Renal cortex interstitium (tissue), 11 donors: ENCODE measurements at regions not wholly inside any gene's neighbourhood (a gene's known extent, or its start where the extent isn't known, plus 50 kb on each side); places are given as distances from the start of the nearest gene placed in this dataset.

Source experiments
- DNase-seq, 11 donors: peaks; one replicate each; pipeline ENCODE4 v3.0.0-alpha.2; 2013; ENCODE audit warnings: low read depth in 9 of 11, low spot score in 4 of 11; ENCODE audit errors: extremely low read depth in 1 of 11

DNA sequence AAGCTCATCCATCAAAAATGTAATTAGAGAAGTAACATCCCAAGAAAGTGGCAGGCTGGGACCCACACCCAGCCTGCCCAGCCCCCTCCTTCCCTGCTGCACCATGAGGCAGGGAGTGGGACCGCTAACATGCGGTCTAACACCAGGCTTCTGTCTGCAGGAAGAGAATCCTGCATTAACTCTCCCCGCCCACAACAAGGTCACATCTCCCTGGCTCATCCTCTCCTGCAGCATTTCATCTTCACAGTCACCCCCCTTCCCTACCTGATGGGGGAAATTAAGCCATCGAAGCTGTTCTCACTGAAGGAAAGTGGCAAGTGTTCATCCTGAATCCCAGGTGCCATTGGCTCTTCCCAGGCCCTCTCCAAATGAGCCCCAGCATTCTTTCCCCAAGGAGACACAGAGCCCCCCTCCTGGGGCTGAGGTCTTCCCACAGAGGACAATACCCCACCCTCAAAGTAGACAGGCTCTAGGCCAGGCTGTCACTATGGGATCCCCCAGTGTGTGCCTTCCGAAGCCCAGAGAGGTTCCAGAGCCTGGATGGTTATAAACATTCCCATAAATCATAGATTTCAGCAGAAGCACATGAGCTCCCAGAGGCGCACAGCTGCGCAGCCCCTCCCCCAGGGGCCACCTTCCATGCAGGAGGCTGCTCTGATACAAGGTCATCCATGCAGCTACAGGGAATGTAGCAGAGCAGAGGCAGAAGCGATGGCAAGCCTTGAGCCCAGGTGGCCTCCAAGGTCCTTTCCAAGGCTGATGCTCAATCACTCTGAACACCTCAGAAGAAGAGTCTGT, 148.0 kb downstream of the OAT start:
- DNase-seq: no peak

DNA sequence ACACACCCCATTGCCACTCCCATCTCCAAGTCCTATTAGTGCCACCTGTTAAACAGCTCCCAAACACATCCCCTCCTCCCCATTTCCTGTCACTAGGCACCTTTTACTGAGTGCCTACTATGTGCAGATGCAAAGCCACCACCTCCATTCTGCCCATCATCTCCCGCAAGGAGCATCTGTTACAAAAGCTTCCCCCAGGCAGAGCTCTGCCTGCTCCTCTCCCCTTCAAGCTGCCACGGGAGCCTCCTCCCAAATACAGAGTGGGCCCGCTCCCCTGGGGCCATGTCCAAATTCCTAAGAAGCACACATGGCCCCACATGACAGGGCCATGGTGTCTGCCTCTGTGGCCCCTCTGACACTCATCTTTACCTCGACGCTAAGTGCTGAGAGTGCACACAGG, 149.7 kb downstream of the OAT start:
- no peak for DNase-seq

DNA sequence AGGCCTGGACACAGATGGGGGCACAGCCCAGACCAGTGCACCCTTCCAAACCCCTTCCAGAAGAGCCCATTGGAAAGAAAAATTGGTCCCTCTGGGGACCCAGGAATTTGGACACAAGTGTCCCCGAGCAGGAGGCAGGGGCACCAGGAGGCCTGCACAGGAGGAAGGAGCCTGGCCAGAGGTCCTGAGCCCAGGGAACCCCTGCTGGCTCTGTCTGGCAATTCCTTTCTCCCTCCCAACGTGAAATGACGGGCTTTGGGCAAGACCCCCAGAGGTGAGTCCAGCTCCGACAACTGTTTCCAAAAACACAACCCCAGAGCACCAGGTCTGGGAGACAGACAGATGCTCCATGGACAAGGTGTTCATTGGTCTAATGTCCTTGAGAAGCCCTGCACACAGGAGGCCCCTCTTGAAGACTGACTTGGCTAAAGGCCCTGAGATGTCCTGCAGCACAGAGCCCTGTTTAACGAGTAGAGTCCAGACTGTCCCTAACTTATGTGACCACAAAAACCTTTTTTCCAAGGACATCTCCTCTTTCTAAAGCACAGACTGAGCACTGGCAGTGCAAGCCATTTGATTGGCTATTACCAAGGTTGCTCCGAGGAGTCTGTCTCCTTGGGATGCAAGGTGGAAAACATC, 150.7 kb downstream of the OAT start:
- DNase-seq: no peak

DNA sequence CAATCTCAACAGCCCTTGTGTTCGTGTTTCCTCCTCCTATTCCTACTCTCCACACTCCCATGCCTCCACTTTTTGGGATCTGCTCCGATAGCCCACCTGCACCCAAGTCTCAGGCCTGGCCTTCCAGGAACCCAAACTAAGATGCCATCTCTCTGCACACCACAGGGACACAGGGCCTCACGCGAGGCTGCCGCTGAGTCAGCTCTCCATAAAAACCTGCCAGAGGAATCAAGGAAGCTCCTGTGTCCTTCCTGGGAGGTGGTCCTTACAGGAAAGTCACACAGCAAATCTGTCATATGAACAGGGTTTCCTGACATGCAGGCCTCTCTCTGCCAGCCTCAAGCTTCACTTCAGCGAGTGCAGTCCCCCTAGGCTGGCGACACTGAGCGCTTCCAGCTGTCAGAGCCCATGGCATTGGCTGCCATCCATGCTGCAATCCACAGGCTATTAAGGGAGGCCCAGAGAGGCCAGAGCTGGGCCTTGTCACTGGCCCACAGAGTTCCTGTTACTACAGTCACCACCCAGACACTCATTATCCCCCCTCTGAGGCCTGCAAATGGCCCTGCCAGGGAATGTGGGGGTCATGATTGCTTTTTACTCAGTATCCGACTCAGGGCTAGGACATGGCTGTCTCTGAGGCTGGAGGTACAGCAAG, 151.4 kb downstream of the OAT start:
- no peak for DNase-seq

DNA sequence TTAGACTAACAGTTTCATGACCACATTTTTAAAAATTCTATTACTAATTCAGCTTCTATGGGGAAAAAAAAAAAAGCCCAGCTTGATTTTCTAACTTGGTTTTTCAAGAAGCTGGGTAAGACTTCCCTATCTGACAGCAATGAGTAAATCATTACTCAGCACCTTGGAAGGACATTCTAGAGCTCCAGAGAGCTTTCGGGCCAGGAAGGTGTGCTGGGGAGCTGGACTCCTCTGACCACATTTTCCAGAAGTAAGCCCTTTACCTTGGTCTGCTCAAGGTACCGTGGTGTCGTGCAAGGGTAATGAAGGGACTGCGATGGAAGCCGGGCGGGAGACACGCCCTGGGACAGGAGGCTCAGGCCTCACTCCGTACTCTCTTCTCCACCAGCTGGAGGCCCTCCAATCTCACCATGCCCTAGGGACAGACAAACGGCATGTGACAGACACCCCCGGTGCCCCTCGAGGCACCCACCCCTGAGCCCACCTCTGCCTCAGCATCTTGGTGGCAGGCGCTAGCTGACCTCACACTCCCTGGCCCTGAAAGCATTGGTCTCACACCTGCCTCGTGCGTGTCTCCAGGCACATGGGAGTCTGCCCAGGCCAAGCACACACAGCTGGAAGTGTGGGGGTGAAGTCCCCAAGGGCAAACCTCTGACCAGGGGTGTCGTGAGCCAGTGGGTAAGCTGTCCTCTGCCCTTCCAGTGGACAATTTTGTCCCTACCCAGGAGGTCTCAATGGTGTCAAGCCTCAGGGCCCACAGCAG, 152.1 kb downstream of the OAT start:
- no peak for DNase-seq

DNA sequence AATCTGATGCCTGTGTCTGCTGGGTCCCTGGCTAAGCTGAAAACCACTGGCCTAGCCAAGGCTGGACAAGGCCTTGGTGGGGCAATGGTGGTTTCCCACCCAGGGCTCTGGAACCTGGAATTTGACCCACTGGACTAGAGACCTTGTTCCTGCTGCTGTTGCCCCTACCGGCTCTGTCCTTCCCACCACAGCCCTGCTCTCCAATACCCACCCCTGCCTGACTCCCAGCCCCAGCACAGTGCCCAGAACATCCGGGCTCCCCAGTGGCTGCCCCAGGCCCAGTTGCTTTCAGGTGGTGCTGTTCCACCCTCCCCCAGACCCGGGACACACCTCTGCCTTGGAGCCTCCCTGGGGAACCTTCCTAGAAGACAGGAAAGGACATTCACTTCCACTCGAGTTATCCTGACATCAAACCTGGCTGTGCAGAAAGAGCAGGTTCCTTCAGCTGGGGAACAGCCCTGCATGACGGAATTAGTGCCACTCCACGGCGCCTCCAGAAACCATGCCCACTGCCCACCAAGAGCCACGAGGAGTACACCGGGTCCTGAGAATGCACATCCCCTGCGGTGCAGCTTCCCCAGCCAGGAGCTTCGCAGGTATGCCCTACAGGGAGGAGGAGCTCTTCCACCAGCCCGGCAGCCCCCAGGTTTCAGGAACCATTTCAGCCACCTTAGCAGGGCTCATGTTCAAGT, 152.8 kb downstream of the OAT start:
- no peak for DNase-seq

DNA sequence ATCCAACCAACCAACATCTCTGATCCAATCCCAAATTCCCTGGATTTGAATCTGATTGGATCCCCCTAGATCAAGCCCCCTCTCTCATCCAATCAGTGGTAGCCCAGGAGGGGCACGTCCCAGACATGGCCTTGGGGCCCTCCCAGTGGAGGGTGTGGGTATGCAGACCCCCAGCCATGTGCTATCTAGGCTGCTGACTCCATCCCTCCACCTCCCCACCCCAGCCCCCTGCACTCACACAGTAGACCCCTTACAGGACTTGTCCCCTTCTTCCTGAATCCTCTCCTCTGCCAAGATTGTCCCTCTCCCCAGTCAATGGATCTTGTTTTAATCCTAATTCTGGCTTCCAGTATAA, 153.4 kb downstream of the OAT start:
- DNase-seq: no peak

GRCh38 chr10:124264711-124265390, 153.9 kb downstream of the OAT start:
- DNase-seq: no peak

- DNase-seq: no peak
Observed at GRCh38 chr10:124264271-124264670, 154.5 kb downstream of the OAT start.

GRCh38 chr10:124263726-124264125, 155.0 kb downstream of the OAT start:
- DNase-seq: no peak

GRCh38 chr10:124262971-124263370, 155.8 kb downstream of the OAT start:
- DNase-seq: no peak

- DNase-seq: peak in 4 of 11 donors; percentile 15 to 31 (median 22)
Observed at GRCh38 chr10:124262234-124262865, 156.4 kb downstream of the OAT start.

DNA sequence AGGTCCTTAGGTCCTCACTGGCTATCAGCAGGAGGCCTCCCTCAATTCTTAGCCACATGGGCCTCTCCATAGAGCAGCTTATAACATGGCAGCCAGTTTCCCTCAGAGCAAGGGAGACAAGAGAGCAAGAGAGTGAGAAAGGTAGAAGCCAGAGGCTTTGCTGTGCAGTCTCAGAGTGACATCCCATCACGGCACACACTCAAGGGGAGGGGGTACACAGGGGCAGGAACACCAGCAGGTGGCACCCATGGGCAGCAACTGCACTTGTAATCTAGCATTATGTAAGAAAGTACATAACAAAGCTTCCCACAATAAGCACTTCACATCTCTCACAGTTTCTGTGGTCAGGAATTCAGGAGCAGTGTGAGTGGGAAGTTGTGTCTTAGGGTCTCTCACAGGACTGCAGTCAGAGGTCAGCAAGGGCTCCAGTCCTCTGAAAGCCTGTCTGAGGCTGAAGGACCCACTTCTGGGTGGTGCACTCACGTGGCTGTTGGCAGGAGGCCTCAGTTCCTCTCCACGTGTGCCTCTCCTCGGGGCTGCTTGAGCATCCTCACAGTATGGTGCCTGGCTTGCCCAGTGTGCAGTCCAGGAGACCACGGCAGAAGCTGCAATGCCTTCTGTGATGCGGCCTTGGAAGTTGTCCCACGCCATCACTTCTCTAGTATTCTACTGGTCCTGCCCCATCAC, 159.4 kb downstream of the OAT start:
- DNase-seq: no peak

DNA sequence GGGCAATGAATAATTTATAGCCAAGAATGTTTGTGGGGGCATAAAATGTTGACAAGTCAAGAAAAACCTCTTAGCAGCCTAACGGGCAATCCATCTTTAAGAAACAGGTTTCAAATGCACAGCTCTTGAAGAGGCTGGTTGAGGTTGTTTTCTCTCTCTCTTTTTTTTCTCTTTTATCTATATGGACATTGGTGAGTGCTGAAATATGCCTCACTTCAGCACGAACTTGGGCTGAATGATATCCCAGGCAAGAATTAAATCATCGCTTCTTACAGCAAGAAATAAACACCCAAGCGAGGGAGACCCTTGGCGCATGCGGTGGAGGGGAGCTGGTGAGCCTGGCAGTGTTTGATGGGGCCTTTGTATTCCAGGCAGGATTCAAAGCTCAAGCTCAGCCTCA, 160.9 kb downstream of the OAT start:
- no peak for DNase-seq

- DNase-seq: no peak
Observed at GRCh38 chr10:124256151-124256550, 162.6 kb downstream of the OAT start.

- no peak for DNase-seq
Observed at GRCh38 chr10:124255556-124255955, 162.2 kb upstream of the CHST15 start.

- no peak for DNase-seq
Observed at GRCh38 chr10:124254490-124254889, 161.1 kb upstream of the CHST15 start.

DNA sequence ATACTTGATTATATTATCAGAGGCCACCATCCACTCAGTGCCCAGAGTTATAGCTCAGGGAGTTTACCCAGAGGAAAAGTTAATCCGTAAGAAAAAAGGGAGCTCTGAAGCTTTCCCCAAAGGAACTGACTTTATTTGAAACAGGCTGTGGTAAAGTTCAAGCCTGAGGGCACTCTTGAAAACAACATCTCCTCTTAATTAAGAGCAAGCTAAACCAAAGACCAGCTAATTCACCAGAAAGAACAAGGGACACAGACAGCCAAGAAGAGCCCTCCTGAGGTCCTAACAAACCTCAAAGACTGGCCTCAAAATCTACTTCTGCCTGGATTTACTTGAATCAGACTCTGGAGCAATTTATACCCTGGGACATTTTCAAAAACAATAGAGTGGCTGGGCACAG, 159.6 kb upstream of the CHST15 start:
- DNase-seq: no peak
